ENCODE measurements at regions not wholly inside any gene's neighbourhood (a gene's known extent, or its start where the extent isn't known, plus 50 kb on each side); places are given as distances from the start of the nearest gene placed in this dataset.

DNA sequence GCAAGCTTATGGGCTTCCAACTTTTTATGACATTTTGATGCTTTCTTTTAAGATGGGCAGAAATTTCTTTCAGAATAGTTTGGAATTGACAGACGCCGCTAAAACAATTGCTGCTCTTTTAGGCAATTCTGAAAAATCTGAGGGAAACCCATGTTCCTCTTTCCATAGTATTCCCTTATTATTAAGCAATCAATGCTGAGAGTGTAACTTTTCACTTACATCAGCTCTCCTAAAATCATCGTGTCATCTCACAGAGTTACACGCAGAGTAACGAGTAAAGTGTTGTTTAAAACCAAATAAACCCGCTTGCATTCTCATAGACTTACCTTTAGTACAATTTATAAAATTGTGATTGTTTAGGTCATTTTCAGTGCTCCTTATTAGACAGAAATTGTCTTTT is 150.6 kb downstream of the MAF start:
- TF ChIP-seq, protein P1, sequence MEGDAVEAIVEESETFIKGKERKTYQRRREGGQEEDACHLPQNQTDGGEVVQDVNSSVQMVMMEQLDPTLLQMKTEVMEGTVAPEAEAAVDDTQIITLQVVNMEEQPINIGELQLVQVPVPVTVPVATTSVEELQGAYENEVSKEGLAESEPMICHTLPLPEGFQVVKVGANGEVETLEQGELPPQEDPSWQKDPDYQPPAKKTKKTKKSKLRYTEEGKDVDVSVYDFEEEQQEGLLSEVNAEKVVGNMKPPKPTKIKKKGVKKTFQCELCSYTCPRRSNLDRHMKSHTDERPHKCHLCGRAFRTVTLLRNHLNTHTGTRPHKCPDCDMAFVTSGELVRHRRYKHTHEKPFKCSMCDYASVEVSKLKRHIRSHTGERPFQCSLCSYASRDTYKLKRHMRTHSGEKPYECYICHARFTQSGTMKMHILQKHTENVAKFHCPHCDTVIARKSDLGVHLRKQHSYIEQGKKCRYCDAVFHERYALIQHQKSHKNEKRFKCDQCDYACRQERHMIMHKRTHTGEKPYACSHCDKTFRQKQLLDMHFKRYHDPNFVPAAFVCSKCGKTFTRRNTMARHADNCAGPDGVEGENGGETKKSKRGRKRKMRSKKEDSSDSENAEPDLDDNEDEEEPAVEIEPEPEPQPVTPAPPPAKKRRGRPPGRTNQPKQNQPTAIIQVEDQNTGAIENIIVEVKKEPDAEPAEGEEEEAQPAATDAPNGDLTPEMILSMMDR (IDR thresholded peaks at IDR 0.05): no peak
- no peak for TF ChIP-seq POLR2A (IDR thresholded peaks at IDR 0.05)
